B cell (primary cell): ENCODE measurements at regions not wholly inside any gene's neighbourhood (a gene's known extent, or its start where the extent isn't known, plus 50 kb on each side); places are given as distances from the start of the nearest gene placed in this dataset.

Source experiments
- CTCF ChIP-seq: fragments of 200-600 bp; IDR thresholded peaks from one replicate; pipeline ENCODE4 v1.8.0; 2022; ENCODE audit warnings: antibody characterized with exemption, mild to moderate bottlenecking
- EZH2 ChIP-seq: IDR thresholded peaks from 2 replicates; pipeline ENCODE4 v1.6.1; 2012; ENCODE audit warnings: borderline replicate concordance, low read depth, mild to moderate bottlenecking, moderate library complexity, low read length; ENCODE audit not compliant: insufficient read depth, poor library complexity, severe bottlenecking

- no peak for TF ChIP-seq EZH2
- no peak for TF ChIP-seq CTCF
These were observed 334.1 kb downstream of the BCKDHB start for GRCh38 chr6:80440496-80441115.
